OCI-LY1 (cell line): ENCODE measurements at regions not wholly inside any gene's neighbourhood (a gene's known extent, or its start where the extent isn't known, plus 50 kb on each side); places are given as distances from the start of the nearest gene placed in this dataset.

Source experiments
- H2AFZ ChIP-seq: fragments of 200-600 bp; sonication (generic), shearing (Covaris generic); 2 replicates; pipeline ENCODE4 v1.6.0; 2014; ENCODE audit warnings: antibody characterized with exemption, mild to moderate bottlenecking, low read length
- H3F3A ChIP-seq: fragments of 200-600 bp; sonication (generic), shearing (Covaris generic); 2 replicates; pipeline ENCODE4 v1.6.0; 2014; ENCODE audit warnings: mild to moderate bottlenecking, antibody characterized with exemption, low read length, moderate library complexity; ENCODE audit not compliant: insufficient read depth
- H3K27ac ChIP-seq: fragments of 200-600 bp; sonication (generic); 2 replicates; pipeline ENCODE4 v1.5.1; 2014; ENCODE audit warnings: low read length, mixed run types, mild to moderate bottlenecking, low read depth; ENCODE audit not compliant: poor library complexity, severe bottlenecking
- H3K27me3 ChIP-seq: fragments of 200-600 bp; sonication (generic); 2 replicates; pipeline ENCODE4 v1.6.0; 2014; ENCODE audit warnings: antibody characterized with exemption, mild to moderate bottlenecking, low read length, moderate library complexity; ENCODE audit not compliant: insufficient read depth
- H3K36me3 ChIP-seq: fragments of 200-600 bp; sonication (generic); 2 replicates; pipeline ENCODE4 v1.6.1; 2014; ENCODE audit warnings: mild to moderate bottlenecking, antibody characterized with exemption, low read length, moderate library complexity, mixed read lengths; ENCODE audit not compliant: insufficient read depth
- H3K4me1 ChIP-seq: fragments of 200-600 bp; sonication (generic); 2 replicates; pipeline ENCODE4 v1.5.1; 2014; ENCODE audit warnings: mild to moderate bottlenecking, low read length, moderate library complexity; ENCODE audit not compliant: insufficient read depth, severe bottlenecking
- H3K4me2 ChIP-seq: fragments of 200-600 bp; sonication (generic), shearing (Covaris generic); 2 replicates; pipeline ENCODE4 v1.6.1; 2014; ENCODE audit warnings: low read length
- H3K4me3 ChIP-seq: fragments of 200-600 bp; sonication (generic); 2 replicates; pipeline ENCODE4 v1.5.1; 2014; ENCODE audit warnings: low read length, low read depth, mild to moderate bottlenecking, mixed read lengths; ENCODE audit not compliant: poor library complexity, severe bottlenecking
- H3K79me2 ChIP-seq: fragments of 200-600 bp; shearing (Covaris generic); 2 replicates; pipeline ENCODE4 v1.6.1; 2016; ENCODE audit warnings: mixed run types, low read length, mixed read lengths; ENCODE audit not compliant: insufficient read depth
- H3K9ac ChIP-seq: fragments of 200-600 bp; sonication (generic), shearing (Covaris generic); 2 replicates; pipeline ENCODE4 v1.6.1; 2014; ENCODE audit warnings: mild to moderate bottlenecking, low read length, mixed read lengths
- H3K9me2 ChIP-seq: fragments of 200-600 bp; sonication (generic), shearing (Covaris generic); 2 replicates; pipeline ENCODE4 v1.6.1; 2014; ENCODE audit warnings: low read depth, mild to moderate bottlenecking, low read length, mixed read lengths
- H3K9me3 ChIP-seq: fragments of 200-600 bp; shearing (Covaris generic); 2 replicates; pipeline ENCODE4 v1.6.1; 2014; ENCODE audit warnings: low read length, mixed read lengths
- H4K20me1 ChIP-seq: fragments of 200-600 bp; sonication (generic), shearing (Covaris generic); 2 replicates; pipeline ENCODE4 v1.6.0; 2016; ENCODE audit warnings: mild to moderate bottlenecking, low read length; ENCODE audit not compliant: insufficient read depth
- CTCF ChIP-seq: fragments of 200-600 bp; sonication (generic), shearing (Covaris generic); IDR thresholded peaks from 2 replicates; pipeline ENCODE4 v1.5.1; 2017; ENCODE audit warnings: mild to moderate bottlenecking, antibody characterized with exemption, low read length, moderate library complexity, mixed read lengths
- EZH2 ChIP-seq: fragments of 200-600 bp; sonication (generic), shearing (Covaris generic); IDR thresholded peaks from 2 replicates; pipeline ENCODE4 v1.8.0; 2017; ENCODE audit warnings: borderline replicate concordance, mixed run types, mild to moderate bottlenecking, antibody characterized with exemption, low read length, moderate library complexity, mixed read lengths

- no peaks in the 10 kb centered on the region for H3K36me3 ChIP-seq
- H3F3A ChIP-seq = no peaks in the 10 kb centered on the region
- no peak overlapping the region for H3K4me2 ChIP-seq
- TF ChIP-seq EZH2 (no peak), CTCF (no peak)
- H3K4me1 ChIP-seq = no peaks in the 10 kb centered on the region
- H2AFZ ChIP-seq = no peak overlapping the region
- no peak overlapping the region for H3K27ac ChIP-seq
- no peaks in the 10 kb centered on the region for H3K9me2 ChIP-seq
- no peak overlapping the region for H3K4me3 ChIP-seq
- no peaks in the 10 kb centered on the region for H3K79me2 ChIP-seq
- H3K27me3 ChIP-seq = no peaks in the 10 kb centered on the region
- H3K9me3 ChIP-seq = no peaks in the 10 kb centered on the region
- H4K20me1 ChIP-seq = no peaks in the 10 kb centered on the region
- no peak overlapping the region for H3K9ac ChIP-seq
Observed at GRCh38 chr13:31421756-31422155, 222.0 kb downstream of the B3GLCT start.

- no peak overlapping the region for H3K4me2 ChIP-seq
Observed at GRCh38 chr13:31424130-31424729, 224.5 kb downstream of the B3GLCT start.

GRCh38 chr13:31426395-31426794 lies 226.6 kb downstream of the B3GLCT start:
- Histone ChIP-seq H3K27ac (no peak overlapping the region), H3K9ac (no peak overlapping the region), H3F3A (no peaks in the 10 kb centered on the region), H2AFZ (no peak overlapping the region), H3K4me2 (no peak overlapping the region), H3K4me3 (no peak overlapping the region), H3K36me3 (no peaks in the 10 kb centered on the region), H3K27me3 (no peaks in the 10 kb centered on the region), H4K20me1 (no peaks in the 10 kb centered on the region), H3K4me1 (no peaks in the 10 kb centered on the region), H3K79me2 (no peaks in the 10 kb centered on the region), H3K9me3 (no peaks in the 10 kb centered on the region), H3K9me2 (no peaks in the 10 kb centered on the region)
- TF ChIP-seq CTCF = no peak
- no peak for TF ChIP-seq EZH2

More at GRCh38 chr13:31424130-31424729, 224.5 kb downstream of the B3GLCT start:
- H3K27me3 ChIP-seq = no peaks in the 10 kb centered on the region
- no peaks in the 10 kb centered on the region for H3K79me2 ChIP-seq
- H3K4me3 ChIP-seq = no peak overlapping the region
- no peaks in the 10 kb centered on the region for H3K36me3 ChIP-seq
- H3F3A ChIP-seq = no peaks in the 10 kb centered on the region
- H3K9ac ChIP-seq = no peak overlapping the region
- H3K9me3 ChIP-seq = no peaks in the 10 kb centered on the region
- H3K4me1 ChIP-seq = no peaks in the 10 kb centered on the region
- peak; percentile 96 for TF ChIP-seq CTCF
- TF ChIP-seq EZH2 = no peak
- no peak overlapping the region for H2AFZ ChIP-seq
- H3K9me2 ChIP-seq = no peaks in the 10 kb centered on the region
- no peak overlapping the region for H3K27ac ChIP-seq
- no peaks in the 10 kb centered on the region for H4K20me1 ChIP-seq
